ENCODE measurements at regions not wholly inside any gene's neighbourhood (a gene's known extent, or its start where the extent isn't known, plus 50 kb on each side); places are given as distances from the start of the nearest gene placed in this dataset.

DNA sequence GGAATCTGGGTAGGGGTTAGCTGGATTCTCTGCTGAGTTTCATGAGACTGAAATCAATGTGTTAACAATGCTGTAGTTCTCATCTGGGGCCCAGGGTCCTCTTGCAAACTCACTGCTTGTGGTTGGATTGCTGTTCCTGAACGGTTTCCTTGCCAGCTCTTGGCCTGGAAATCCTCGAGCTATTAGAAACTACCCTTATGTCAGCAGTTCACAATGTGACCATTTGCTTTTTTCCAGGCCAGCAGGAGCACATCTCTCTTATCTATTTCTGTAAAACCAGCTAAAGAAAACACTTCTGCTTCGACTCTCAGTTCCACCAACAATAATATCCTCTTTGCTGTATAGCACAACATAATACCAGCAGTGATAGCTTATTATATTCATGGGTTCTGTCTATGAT lies 140.1 kb upstream of the TRAM1L1 start:
- no peaks in the 10 kb centered on the region for H3K4me1 ChIP-seq (ENCODE audit: control insufficient read depth, insufficient read depth, low read length)
- no peak overlapping the region for H3K27ac ChIP-seq (ENCODE audit: low read length)
- no peak for DNase-seq
- H3K27me3 ChIP-seq (ENCODE audit: control insufficient read depth, insufficient read depth), result no peaks in the 10 kb centered on the region
- no peaks in the 10 kb centered on the region for H3K9me3 ChIP-seq (ENCODE audit: control insufficient read depth, low read length)
- no peak overlapping the region for H3K4me3 ChIP-seq (ENCODE audit: low read length)
- WGBS, result 14% methylated on average over 3 of the region's 3 CpGs
- ATAC-seq, result no peak
- intact Hi-C loops (cut with DNase I), result no loop called here

DNA sequence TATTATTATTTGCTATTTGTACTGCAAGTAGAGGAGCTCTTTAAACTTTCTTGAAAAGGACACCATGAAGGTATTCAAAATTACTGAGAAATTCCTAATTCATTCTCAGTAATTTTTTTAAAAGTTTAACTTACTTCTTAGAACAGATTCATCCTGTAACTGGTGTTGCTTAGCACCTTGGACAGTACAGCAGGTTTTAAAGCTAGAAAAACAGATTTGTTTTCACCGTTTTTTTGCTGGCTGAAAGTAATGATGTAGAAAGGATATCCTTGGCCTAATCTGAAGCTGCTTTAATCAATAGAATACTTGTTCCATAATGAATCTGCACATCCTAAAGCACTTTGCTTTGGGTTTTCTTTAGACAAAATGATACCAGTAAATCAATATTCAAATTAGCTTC lies 142.5 kb upstream of the TRAM1L1 start:
- H3K27ac ChIP-seq (ENCODE audit: low read length), result no peak overlapping the region
- intact Hi-C loops (cut with DNase I), result no loop called here
- H3K27me3 ChIP-seq (ENCODE audit: control insufficient read depth, insufficient read depth), result no peaks in the 10 kb centered on the region
- 56% methylated on average over 1 of the region's 1 CpG for WGBS
- no peaks in the 10 kb centered on the region for H3K9me3 ChIP-seq (ENCODE audit: control insufficient read depth, low read length)
- H3K4me3 ChIP-seq (ENCODE audit: low read length), result no peak overlapping the region
- ATAC-seq (no peak), DNase-seq (no peak)
- H3K4me1 ChIP-seq (ENCODE audit: control insufficient read depth, insufficient read depth, low read length), result no peaks in the 10 kb centered on the region

DNA sequence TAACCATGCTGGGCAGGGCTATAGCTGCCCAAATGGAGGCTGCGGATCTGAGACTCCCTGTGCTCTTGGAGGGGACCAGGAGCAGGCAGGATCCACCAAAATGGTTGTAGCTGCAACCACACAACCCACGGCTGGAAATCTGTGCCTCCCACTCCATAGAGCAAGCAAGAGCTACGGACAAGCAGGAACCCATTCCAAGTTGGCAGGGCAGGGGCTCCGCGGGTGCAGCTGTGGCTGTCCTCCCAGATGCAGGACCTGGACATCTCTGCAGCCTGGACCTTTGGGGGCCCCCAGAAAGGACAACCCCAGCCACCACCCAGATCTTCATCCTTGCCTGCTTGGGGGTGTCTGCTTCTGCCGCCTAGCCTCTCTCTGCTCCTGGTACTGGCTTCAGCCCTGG lies 154.1 kb upstream of the TRAM1L1 start:
- WGBS, result 73% methylated on average over 6 of the region's 6 CpGs
- H3K27ac ChIP-seq (ENCODE audit: low read length), result no peak overlapping the region

DNA sequence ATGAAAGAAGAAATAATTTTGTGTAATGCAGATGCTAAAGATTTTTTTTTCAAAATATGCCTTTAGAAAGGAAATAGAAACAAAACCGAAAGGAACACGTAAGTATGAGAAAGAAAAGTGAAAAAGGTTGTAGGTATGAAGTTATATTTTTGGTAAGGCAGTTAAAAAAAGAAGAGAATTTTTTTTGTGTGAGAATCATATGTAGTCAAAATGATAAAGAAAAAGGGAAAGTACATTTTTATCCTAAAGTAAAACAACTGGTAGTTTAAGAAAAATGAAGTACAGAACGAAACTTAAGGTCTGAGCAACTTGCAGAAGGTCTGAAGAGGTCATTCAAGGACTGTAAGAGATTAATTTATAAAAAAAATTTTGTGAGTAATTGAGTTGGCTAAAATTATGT lies 164.0 kb upstream of the TRAM1L1 start:
- Histone ChIP-seq H3K4me3 (ENCODE audit: low read length) (no peak overlapping the region), H3K27me3 (ENCODE audit: control insufficient read depth, insufficient read depth) (no peaks in the 10 kb centered on the region), H3K4me1 (ENCODE audit: control insufficient read depth, insufficient read depth, low read length) (no peaks in the 10 kb centered on the region), H3K27ac (ENCODE audit: low read length) (no peak overlapping the region), H3K9me3 (ENCODE audit: control insufficient read depth, low read length) (no peaks in the 10 kb centered on the region)
- intact Hi-C loops (cut with DNase I), result no loop called here
- WGBS, result 75% methylated on average over 3 of the region's 3 CpGs
- DNase-seq (no peak), ATAC-seq (no peak)

More for the DNA sequence above, 154.1 kb upstream of the TRAM1L1 start:
- DNase-seq (peak in 1 of 3 donors; percentile 14), ATAC-seq (peak in 1 of 2 donors; percentile 16)
- H3K9me3 ChIP-seq (ENCODE audit: control insufficient read depth, low read length), result no peaks in the 10 kb centered on the region
- H3K27me3 ChIP-seq (ENCODE audit: control insufficient read depth, insufficient read depth), result no peaks in the 10 kb centered on the region
- intact Hi-C loops (cut with DNase I), result no loop called here
- no peak overlapping the region for H3K4me3 ChIP-seq (ENCODE audit: low read length)
- H3K4me1 ChIP-seq (ENCODE audit: control insufficient read depth, insufficient read depth, low read length), result no peaks in the 10 kb centered on the region

DNA sequence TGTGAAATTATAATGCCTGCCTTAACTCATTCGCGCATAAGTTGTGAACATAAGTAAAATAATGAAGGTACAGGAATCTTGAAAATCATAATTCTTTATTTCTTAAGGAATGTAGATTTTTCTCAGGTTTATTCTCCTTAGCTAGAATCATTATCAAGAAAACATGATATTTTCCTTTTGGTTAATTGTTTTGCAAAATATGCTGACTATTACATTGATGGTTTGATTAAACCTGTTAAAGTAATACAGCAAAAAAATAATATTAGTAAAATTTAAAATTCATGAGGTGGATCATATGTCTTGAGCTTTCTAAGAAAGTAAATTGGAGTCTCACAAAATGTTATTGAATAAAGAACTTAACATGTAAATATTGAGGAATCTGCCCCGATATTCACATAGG lies 178.7 kb upstream of the TRAM1L1 start:
- no peak for DNase-seq
- H3K9me3 ChIP-seq (ENCODE audit: control insufficient read depth, low read length), result no peaks in the 10 kb centered on the region
- intact Hi-C loops (cut with DNase I), result no loop called here
- no peak for ATAC-seq
- H3K4me3 ChIP-seq (ENCODE audit: low read length), result no peak overlapping the region
- no peak overlapping the region for H3K27ac ChIP-seq (ENCODE audit: low read length)
- no peaks in the 10 kb centered on the region for H3K27me3 ChIP-seq (ENCODE audit: control insufficient read depth, insufficient read depth)
- 96% methylated on average over 3 of the region's 3 CpGs for WGBS
- no peaks in the 10 kb centered on the region for H3K4me1 ChIP-seq (ENCODE audit: control insufficient read depth, insufficient read depth, low read length)

DNA sequence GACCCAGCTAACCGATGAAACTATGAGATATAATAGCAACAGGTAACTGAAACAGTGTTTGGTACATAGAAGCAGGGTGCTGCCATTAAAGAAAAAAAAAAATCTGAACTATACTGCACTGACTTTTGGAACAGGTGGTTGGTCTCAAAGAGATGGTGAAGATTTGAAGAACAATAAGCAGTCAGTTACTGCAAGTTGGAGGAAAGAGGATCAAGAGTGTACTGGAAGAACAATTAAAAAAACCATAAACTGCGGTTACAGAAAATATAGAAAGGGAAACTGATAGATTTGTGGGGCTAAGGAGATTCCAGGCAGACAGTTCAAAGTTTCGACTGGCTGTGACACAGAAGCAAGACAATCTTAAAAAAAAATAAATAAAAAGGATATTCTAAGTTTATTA lies 181.9 kb upstream of the TRAM1L1 start:
- H3K4me1 ChIP-seq (ENCODE audit: control insufficient read depth, insufficient read depth, low read length), result no peaks in the 10 kb centered on the region
- WGBS, result 80% methylated on average over 3 of the region's 3 CpGs
- intact Hi-C loops (cut with DNase I), result no loop called here
- no peaks in the 10 kb centered on the region for H3K9me3 ChIP-seq (ENCODE audit: control insufficient read depth, low read length)
- no peak overlapping the region for H3K27ac ChIP-seq (ENCODE audit: low read length)
- DNase-seq, result no peak
- H3K4me3 ChIP-seq (ENCODE audit: low read length), result no peak overlapping the region
- H3K27me3 ChIP-seq (ENCODE audit: control insufficient read depth, insufficient read depth), result no peaks in the 10 kb centered on the region
- ATAC-seq, result no peak

DNA sequence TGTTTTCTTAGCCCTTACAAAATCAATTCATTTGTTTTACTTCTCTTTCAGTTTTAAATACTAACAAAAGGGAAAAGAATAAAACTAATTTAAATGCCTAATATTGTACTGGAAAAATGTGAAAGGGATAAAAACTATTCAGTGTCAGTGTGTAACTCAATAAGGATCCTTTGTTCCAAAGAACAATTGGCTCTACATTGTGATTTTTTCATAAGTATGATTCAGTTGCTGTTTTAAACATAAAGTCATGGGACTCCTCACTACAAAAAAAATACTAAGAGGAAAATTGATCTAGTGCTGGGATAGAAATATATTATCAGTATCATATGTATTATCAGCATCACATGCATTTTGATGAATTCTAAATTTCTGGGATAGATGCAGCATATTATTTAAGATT lies 199.4 kb upstream of the TRAM1L1 start:
- ATAC-seq (no peak), DNase-seq (no peak)
- H3K27me3 ChIP-seq (ENCODE audit: control insufficient read depth, insufficient read depth), result no peaks in the 10 kb centered on the region
- H3K4me1 ChIP-seq (ENCODE audit: control insufficient read depth, insufficient read depth, low read length), result no peaks in the 10 kb centered on the region
- H3K4me3 ChIP-seq (ENCODE audit: low read length), result no peak overlapping the region
- H3K27ac ChIP-seq (ENCODE audit: low read length), result no peak overlapping the region
- no peaks in the 10 kb centered on the region for H3K9me3 ChIP-seq (ENCODE audit: control insufficient read depth, low read length)
- intact Hi-C loops (cut with DNase I), result no loop called here

DNA sequence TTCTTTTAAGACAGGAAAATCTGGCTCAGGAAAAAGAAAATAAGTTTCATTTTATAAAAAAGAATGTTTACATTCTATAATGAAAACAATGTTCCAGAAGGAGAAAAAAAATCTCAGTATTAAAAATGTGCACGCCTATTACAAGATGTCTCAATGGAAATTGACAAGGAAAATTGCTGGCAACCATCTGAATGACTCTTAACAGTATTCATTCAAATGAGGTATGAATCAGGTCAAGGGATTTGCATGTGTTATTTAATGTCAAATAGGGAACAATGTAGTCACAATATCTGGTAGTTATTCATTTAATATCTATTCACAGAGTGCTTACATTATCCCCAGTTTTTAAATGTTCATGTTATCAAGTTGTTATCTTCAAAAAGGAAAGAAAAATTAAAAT lies 208.4 kb upstream of the TRAM1L1 start:
- no peak overlapping the region for H3K27ac ChIP-seq (ENCODE audit: low read length)
- H3K27me3 ChIP-seq (ENCODE audit: control insufficient read depth, insufficient read depth), result no peaks in the 10 kb centered on the region
- ATAC-seq, result no peak
- no peak for DNase-seq
- H3K4me3 ChIP-seq (ENCODE audit: low read length), result no peak overlapping the region
- intact Hi-C loops (cut with DNase I), result no loop called here
- no peaks in the 10 kb centered on the region for H3K9me3 ChIP-seq (ENCODE audit: control insufficient read depth, low read length)
- WGBS, result 90% methylated on average over 1 of the region's 1 CpG
- no peaks in the 10 kb centered on the region for H3K4me1 ChIP-seq (ENCODE audit: control insufficient read depth, insufficient read depth, low read length)

DNA sequence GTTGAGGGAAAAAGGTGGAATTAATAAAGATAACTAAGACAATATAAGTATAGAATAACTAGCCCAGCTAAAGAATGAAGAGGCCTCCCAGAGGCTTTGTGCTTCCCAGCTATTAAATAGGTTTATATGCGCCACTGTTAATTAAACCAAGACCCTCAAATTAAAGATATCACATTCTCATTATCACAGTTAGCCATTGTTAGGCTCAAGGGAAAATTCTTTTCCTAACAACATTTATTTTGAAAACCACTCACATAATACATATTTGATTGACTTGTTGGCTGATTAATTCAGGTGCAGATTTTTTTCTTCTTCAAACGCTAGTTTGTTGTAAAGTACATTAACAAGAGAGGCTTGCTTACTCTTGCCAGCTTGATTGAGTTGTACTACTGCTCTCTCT lies 216.8 kb upstream of the TRAM1L1 start:
- H3K9me3 ChIP-seq (ENCODE audit: control insufficient read depth, low read length), result no peaks in the 10 kb centered on the region
- WGBS, result 83% methylated on average over 2 of the region's 2 CpGs
- intact Hi-C loops (cut with DNase I), result no loop called here
- no peaks in the 10 kb centered on the region for H3K4me1 ChIP-seq (ENCODE audit: control insufficient read depth, insufficient read depth, low read length)
- no peak for ATAC-seq
- DNase-seq, result no peak
- no peak overlapping the region for H3K27ac ChIP-seq (ENCODE audit: low read length)
- no peaks in the 10 kb centered on the region for H3K27me3 ChIP-seq (ENCODE audit: control insufficient read depth, insufficient read depth)
- no peak overlapping the region for H3K4me3 ChIP-seq (ENCODE audit: low read length)

DNA sequence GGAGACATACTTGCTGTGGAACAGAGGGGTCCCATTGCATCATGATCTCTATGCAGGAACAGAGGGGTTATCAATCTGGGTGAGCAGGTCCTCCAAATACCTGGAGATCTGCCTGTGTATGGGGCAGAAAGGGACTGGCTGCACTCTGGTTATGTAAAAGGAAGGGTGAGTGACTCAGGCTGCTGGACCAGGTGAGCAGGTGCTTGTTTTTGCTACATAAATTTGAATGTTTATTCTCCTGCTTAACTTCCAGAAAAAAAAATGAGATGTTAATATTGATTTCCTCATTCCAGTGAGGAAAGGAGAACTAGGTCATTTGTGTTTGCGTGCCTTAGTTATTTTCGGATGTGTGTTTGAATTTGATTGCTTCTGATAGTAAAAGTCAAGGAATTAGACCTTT lies 225.8 kb upstream of the TRAM1L1 start:
- Histone ChIP-seq H3K27ac (ENCODE audit: low read length) (no peak overlapping the region), H3K9me3 (ENCODE audit: control insufficient read depth, low read length) (no peaks in the 10 kb centered on the region), H3K4me3 (ENCODE audit: low read length) (no peak overlapping the region), H3K4me1 (ENCODE audit: control insufficient read depth, insufficient read depth, low read length) (no peaks in the 10 kb centered on the region), H3K27me3 (ENCODE audit: control insufficient read depth, insufficient read depth) (no peaks in the 10 kb centered on the region)
- 83% methylated on average over 2 of the region's 2 CpGs for WGBS
- no peak for ATAC-seq
- no peak for DNase-seq
- intact Hi-C loops (cut with DNase I), result no loop called here

DNA sequence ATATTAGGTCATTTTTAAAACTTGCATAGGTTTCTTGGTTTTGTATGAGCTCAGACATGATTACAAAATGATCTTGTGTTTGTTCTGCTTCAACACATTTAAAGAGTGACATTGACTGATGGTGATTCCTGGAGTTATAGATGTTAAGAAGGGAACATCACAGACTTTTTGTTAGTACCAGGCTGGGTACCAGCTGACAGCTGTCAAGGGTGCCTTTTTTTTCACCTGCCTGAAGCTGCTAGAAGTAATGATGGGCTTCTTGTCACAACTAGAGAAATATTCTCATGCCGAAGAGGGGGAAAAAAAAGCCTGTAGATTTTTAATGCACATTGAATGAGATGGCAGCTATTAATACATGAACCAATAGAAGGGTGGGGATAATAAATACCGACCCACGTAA lies 226.6 kb upstream of the TRAM1L1 start:
- DNase-seq (no peak), ATAC-seq (no peak)
- WGBS, result 86% methylated on average over 3 of the region's 3 CpGs
- Histone ChIP-seq H3K4me3 (ENCODE audit: low read length) (no peak overlapping the region), H3K9me3 (ENCODE audit: control insufficient read depth, low read length) (no peaks in the 10 kb centered on the region), H3K4me1 (ENCODE audit: control insufficient read depth, insufficient read depth, low read length) (no peaks in the 10 kb centered on the region), H3K27me3 (ENCODE audit: control insufficient read depth, insufficient read depth) (no peaks in the 10 kb centered on the region), H3K27ac (ENCODE audit: low read length) (no peak overlapping the region)
- intact Hi-C loops (cut with DNase I), result no loop called here

DNA sequence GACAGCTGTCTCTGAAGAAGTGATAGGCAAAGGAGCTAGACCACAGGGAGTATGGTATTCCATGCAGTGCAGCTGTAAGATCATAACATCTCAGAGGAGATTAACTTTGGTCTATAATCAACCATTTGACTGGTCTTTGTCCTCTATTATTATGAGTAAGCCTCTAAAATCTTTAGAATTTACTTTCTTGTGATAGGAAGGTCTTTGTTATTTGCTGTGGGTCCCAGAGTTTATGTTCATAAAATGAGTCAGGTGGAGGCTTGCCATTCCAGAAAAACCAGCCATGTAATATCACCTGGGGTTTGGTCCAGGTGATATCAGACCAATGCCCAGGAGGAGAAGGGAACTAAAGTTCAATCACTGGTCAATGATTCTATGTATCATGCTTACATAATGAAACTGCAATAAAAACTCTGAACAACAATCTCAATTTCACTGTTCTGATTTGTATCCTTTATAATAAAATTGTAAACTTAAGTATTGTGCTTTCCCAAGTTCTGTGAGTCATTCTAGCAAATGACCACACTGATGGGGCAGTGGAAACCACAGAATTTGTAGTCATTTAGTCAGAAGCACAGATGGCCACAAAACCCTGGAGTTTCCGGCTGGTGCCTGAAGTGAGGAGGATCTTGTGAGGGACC lies 239.6 kb upstream of the TRAM1L1 start:
- intact Hi-C loops (cut with DNase I), result no loop called here
- no peaks in the 10 kb centered on the region for H3K4me1 ChIP-seq (ENCODE audit: control insufficient read depth, insufficient read depth, low read length)
- no peaks in the 10 kb centered on the region for H3K9me3 ChIP-seq (ENCODE audit: control insufficient read depth, low read length)
- DNase-seq, result no peak
- H3K27me3 ChIP-seq (ENCODE audit: control insufficient read depth, insufficient read depth), result no peaks in the 10 kb centered on the region
- ATAC-seq, result no peak
- no peak overlapping the region for H3K4me3 ChIP-seq (ENCODE audit: low read length)
- no peak overlapping the region for H3K27ac ChIP-seq (ENCODE audit: low read length)
- 91% methylated on average over 1 of the region's 1 CpG for WGBS

All from right cardiac atrium (tissue), 5 donors.